ENCODE measurements at regions not wholly inside any gene's neighbourhood (a gene's known extent, or its start where the extent isn't known, plus 50 kb on each side); places are given as distances from the start of the nearest gene placed in this dataset.

- H3K36me3 ChIP-seq: no peaks in the 10 kb centered on the region
- TF ChIP-seq CTCF (IDR thresholded peaks at IDR 0.05): no peak
- H3K27me3 ChIP-seq: no peaks in the 10 kb centered on the region
- no peak for DNase-seq
- no peaks in the 10 kb centered on the region for H3K4me1 ChIP-seq
- no peak overlapping the region for H3K27ac ChIP-seq
- intact Hi-C loops (cut with DNase I): no loop called here
- H3K9ac ChIP-seq (ENCODE audit: low read depth in 2 of 2, low read length in 2 of 2): no peak overlapping the region
- no peaks in the 10 kb centered on the region for H3K9me3 ChIP-seq
- H3K4me3 ChIP-seq: no peak overlapping the region
Measured at GRCh38 chr4:81906905-81907304, 435.2 kb upstream of the RASGEF1B start.

- intact Hi-C loops (cut with DNase I): no loop called here
- no peak overlapping the region for H3K27ac ChIP-seq
- H3K4me1 ChIP-seq: no peaks in the 10 kb centered on the region
- no peak for TF ChIP-seq CTCF (IDR thresholded peaks at IDR 0.05)
- no peak overlapping the region for H3K9ac ChIP-seq (ENCODE audit: low read depth in 2 of 2, low read length in 2 of 2)
- DNase-seq: no peak
- no peaks in the 10 kb centered on the region for H3K27me3 ChIP-seq
- H3K36me3 ChIP-seq: no peaks in the 10 kb centered on the region
- no peaks in the 10 kb centered on the region for H3K9me3 ChIP-seq
- H3K4me3 ChIP-seq: no peak overlapping the region
Measured at GRCh38 chr4:81905971-81906370, 434.3 kb upstream of the RASGEF1B start.

GRCh38 chr4:81904121-81904520 lies 432.4 kb upstream of the RASGEF1B start:
- H3K36me3 ChIP-seq: no peaks in the 10 kb centered on the region
- H3K9ac ChIP-seq (ENCODE audit: low read depth in 2 of 2, low read length in 2 of 2): no peak overlapping the region
- DNase-seq: no peak
- no peak for TF ChIP-seq CTCF (IDR thresholded peaks at IDR 0.05)
- H3K9me3 ChIP-seq: no peaks in the 10 kb centered on the region
- no peak overlapping the region for H3K4me3 ChIP-seq
- no peak overlapping the region for H3K27ac ChIP-seq
- no peaks in the 10 kb centered on the region for H3K27me3 ChIP-seq
- no peaks in the 10 kb centered on the region for H3K4me1 ChIP-seq
- intact Hi-C loops (cut with DNase I): no loop called here

GRCh38 chr4:81903212-81903611 lies 431.5 kb upstream of the RASGEF1B start:
- no peak for TF ChIP-seq CTCF (IDR thresholded peaks at IDR 0.05)
- DNase-seq: no peak
- H3K9ac ChIP-seq (ENCODE audit: low read depth in 2 of 2, low read length in 2 of 2): no peak overlapping the region
- no peak overlapping the region for H3K4me3 ChIP-seq
- no peak overlapping the region for H3K27ac ChIP-seq
- no peaks in the 10 kb centered on the region for H3K9me3 ChIP-seq
- no peaks in the 10 kb centered on the region for H3K36me3 ChIP-seq
- H3K4me1 ChIP-seq: no peaks in the 10 kb centered on the region
- intact Hi-C loops (cut with DNase I): no loop called here
- no peaks in the 10 kb centered on the region for H3K27me3 ChIP-seq

GRCh38 chr4:81898862-81899504 lies 427.3 kb upstream of the RASGEF1B start:
- Histone ChIP-seq H3K27me3 (no peaks in the 10 kb centered on the region), H3K36me3 (no peaks in the 10 kb centered on the region), H3K4me1 (no peaks in the 10 kb centered on the region), H3K9me3 (no peaks in the 10 kb centered on the region), H3K4me3 (no peak overlapping the region), H3K27ac (no peak overlapping the region), H3K9ac (ENCODE audit: low read depth in 2 of 2, low read length in 2 of 2) (no peak overlapping the region)
- TF ChIP-seq CTCF (IDR thresholded peaks at IDR 0.05): no peak
- DNase-seq: no peak
- intact Hi-C loops (cut with DNase I): no loop called here

Data from colonic mucosa (tissue), 4 donors.